ENCODE measurements at regions not wholly inside any gene's neighbourhood (a gene's known extent, or its start where the extent isn't known, plus 50 kb on each side); places are given as distances from the start of the nearest gene placed in this dataset.

DNA sequence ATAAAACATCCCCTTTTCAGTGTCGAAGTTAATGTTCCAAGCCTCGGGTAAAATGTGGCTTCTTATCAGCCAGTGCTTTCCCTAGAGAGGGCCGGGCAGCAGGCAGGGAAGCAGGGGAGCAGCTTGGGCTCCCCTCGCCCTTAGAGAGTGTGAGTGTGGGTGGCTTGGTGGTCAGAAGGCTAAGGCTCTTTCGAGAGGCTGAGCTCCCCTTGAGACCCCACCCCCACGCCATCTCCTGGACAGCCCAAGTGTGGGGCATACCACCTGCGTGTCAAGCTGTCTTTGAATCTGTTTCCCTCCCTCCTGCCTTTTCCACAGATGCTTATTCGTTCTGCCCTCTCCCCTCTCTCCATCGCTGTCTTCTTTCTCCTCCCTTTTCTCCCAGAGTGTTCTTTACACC lies 95.1 kb upstream of the FOXP4 start:
- DNase-seq, result no peak
- Mint-ChIP-seq H3K9me3 (no peaks in the 10 kb centered on the region), H3K27ac (no peak overlapping the region), H3K4me3 (no peak overlapping the region), H3K4me1 (no peaks in the 10 kb centered on the region), H3K27me3 (no peaks in the 10 kb centered on the region), H3K36me3 (ENCODE audit: low read depth) (no peaks in the 10 kb centered on the region)
- intact Hi-C loops (cut with micrococcal nuclease), result no loop called here
- CTCF ChIA-PET, result interaction anchor here (2.0 kb wide), 1 partner anchor 26 kb away, joined by 11 read pairs; no protein-coding TSS in a partner anchor
- TF ChIP-seq CTCF (IDR thresholded peaks at IDR 0.05), result no peak
- no peak for ATAC-seq (ENCODE audit: low read depth)
- POLR2A ChIA-PET, result no interaction called here

DNA sequence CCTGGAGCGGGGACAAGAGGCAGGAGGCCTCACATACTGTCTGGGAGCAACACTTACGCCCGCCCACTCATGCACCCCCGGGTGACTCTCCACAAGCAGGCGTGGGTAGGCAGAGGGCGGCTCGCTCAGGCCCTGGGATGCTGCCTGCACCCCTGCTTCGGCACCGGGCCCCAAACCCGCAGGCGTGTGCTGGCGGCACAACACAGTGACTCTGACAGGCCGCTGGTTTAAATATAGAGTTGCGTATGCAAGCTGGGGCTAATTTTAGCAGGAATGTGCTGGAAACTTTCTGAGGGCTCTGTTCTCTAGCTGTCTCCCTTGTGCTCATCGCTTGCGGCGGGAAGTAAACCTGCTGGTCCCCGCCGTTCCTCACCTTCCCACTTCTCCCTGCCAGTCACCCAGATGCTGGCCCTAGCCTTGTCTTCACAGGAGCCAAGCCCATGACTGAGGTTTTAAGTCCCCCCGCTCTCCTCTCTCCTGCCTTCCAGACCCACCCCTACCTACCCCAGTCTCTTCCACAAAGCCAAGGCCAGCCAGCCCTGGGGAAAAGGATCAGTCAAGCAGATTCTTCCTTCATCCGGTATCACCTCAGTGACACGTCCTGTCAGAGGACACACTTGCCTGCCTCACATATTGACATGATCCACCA lies 94.5 kb upstream of the FOXP4 start:
- CTCF ChIA-PET, result no interaction called here
- Mint-ChIP-seq H3K9me3 (no peaks in the 10 kb centered on the region), H3K36me3 (ENCODE audit: low read depth) (no peaks in the 10 kb centered on the region), H3K4me3 (no peak overlapping the region), H3K4me1 (no peaks in the 10 kb centered on the region), H3K27ac (no peak overlapping the region), H3K27me3 (no peaks in the 10 kb centered on the region)
- intact Hi-C loops (cut with micrococcal nuclease), result no loop called here
- ATAC-seq (ENCODE audit: low read depth) (no peak), DNase-seq (no peak)
- TF ChIP-seq CTCF (IDR thresholded peaks at IDR 0.05), result no peak
- POLR2A ChIA-PET, result no interaction called here

- Mint-ChIP-seq H3K27me3 (no peaks in the 10 kb centered on the region), H3K9me3 (no peaks in the 10 kb centered on the region), H3K27ac (no peak overlapping the region), H3K36me3 (ENCODE audit: low read depth) (no peaks in the 10 kb centered on the region), H3K4me3 (no peak overlapping the region), H3K4me1 (no peaks in the 10 kb centered on the region)
- POLR2A ChIA-PET, result interaction anchor here (0.5 kb wide), 1 partner anchor 176 kb away, joined by 9 read pairs; no protein-coding TSS in a partner anchor
- no peak for TF ChIP-seq CTCF (IDR thresholded peaks at IDR 0.05)
- DNase-seq (no peak), ATAC-seq (ENCODE audit: low read depth) (no peak)
- intact Hi-C loops (cut with micrococcal nuclease), result no loop called here
- CTCF ChIA-PET, result no interaction called here
These were observed 93.4 kb upstream of the FOXP4 start for GRCh38 chr6:41452763-41453162.

DNA sequence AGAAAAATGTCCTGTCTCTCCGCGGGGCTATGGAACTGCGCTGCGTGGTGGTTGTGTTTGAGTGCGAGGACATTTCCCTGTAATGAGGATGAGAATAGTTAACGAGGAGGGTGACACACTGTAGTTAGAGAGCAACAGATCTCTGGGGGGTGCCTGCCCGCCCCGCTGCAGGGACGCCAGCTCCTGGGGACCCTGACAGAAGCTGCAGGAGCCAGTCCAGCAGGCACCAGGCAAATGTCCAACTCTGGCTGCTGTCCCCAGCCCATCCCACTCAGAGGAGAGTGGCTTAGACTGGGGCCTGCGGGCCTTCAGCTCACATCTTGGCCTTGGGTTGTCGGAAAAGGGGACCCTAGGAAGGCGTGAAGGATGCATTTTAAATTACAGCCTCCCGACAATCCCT lies 92.9 kb upstream of the FOXP4 start:
- CTCF ChIA-PET, result no interaction called here
- H3K27ac Mint-ChIP-seq, result no peak overlapping the region

More for the DNA sequence above, 92.9 kb upstream of the FOXP4 start:
- intact Hi-C loops (cut with micrococcal nuclease), result no loop called here
- POLR2A ChIA-PET, result interaction anchor here (0.5 kb wide), 1 partner anchor 176 kb away, joined by 9 read pairs; no protein-coding TSS in a partner anchor
- Mint-ChIP-seq H3K4me3 (no peak overlapping the region), H3K4me1 (no peaks in the 10 kb centered on the region), H3K9me3 (no peaks in the 10 kb centered on the region), H3K27me3 (no peaks in the 10 kb centered on the region), H3K36me3 (ENCODE audit: low read depth) (no peaks in the 10 kb centered on the region)
- no peak for DNase-seq
- TF ChIP-seq CTCF (IDR thresholded peaks at IDR 0.05), result no peak
- no peak for ATAC-seq (ENCODE audit: low read depth)
